Subcutaneous abdominal adipose tissue (tissue), 5 donors: ENCODE measurements at regions not wholly inside any gene's neighbourhood (a gene's known extent, or its start where the extent isn't known, plus 50 kb on each side); places are given as distances from the start of the nearest gene placed in this dataset.

Source experiments
- H3K27ac ChIP-seq: one replicate; pipeline ENCODE4 v1.7.0; 2013; ENCODE audit warnings: low read depth, mild to moderate bottlenecking, inconsistent platforms, low read length, moderate library complexity
- H3K27me3 ChIP-seq, 5 donors: one replicate each; pipeline ENCODE4 v1.7.0; 2013; ENCODE audit warnings: low read length in 5 of 5, inconsistent platforms in 1 of 5; ENCODE audit not compliant: control insufficient read depth in 5 of 5, insufficient read depth in 4 of 5
- H3K36me3 ChIP-seq, 5 donors: one replicate each; pipeline ENCODE4 v1.7.0; 2013; ENCODE audit warnings: low read length in 5 of 5; ENCODE audit not compliant: control insufficient read depth in 5 of 5, insufficient read depth in 5 of 5
- H3K4me1 ChIP-seq, 5 donors: one replicate each; pipeline ENCODE4 v1.7.0; 2013; ENCODE audit warnings: low read length in 5 of 5, mild to moderate bottlenecking in 3 of 5, moderate library complexity in 1 of 5; ENCODE audit not compliant: control insufficient read depth in 5 of 5, insufficient read depth in 5 of 5
- H3K4me3 ChIP-seq, 5 donors: one replicate each; pipeline ENCODE4 v1.7.0; 2013; ENCODE audit warnings: low read length in 5 of 5, low read depth in 1 of 5
- H3K9ac ChIP-seq, 5 donors: one replicate each; pipeline ENCODE4 v1.7.0; 2013; ENCODE audit warnings: low read length in 5 of 5, mild to moderate bottlenecking in 4 of 5, moderate library complexity in 3 of 5
- H3K9me3 ChIP-seq, 5 donors: one replicate each; pipeline ENCODE4 v1.7.0; 2013; ENCODE audit warnings: low read length in 5 of 5; ENCODE audit not compliant: control insufficient read depth in 5 of 5
- donor health status: healthy.
- donor health status: healthy.
- donor health status: healthy.
- donor health status: healthy.
- donor health status: healthy.

DNA sequence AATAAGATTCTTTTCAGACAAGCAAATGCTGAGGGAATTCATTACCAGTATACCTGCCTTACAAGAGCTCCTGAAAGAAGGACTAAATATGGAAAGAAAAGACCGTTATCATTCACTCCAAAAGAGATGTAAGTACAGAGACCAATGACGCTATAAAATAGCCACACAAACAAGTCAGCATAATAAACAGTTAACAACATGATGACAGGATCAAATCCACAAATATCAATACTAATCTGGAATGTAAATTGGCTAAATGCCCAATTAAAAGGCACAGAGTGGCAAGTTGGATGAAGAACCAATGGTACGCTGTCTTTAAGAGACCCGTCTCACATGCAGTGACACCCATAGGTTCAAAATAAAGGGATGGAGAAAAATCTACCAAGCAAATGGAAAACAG lies 349.6 kb upstream of the MPDZ start:
- H3K4me1 ChIP-seq: no peaks in the 10 kb centered on the region
- H3K36me3 ChIP-seq: no peaks in the 10 kb centered on the region
- peaks cover 0 to 6% (median 4%) of the 10 kb centered on the region in 5 donors for H3K9me3 ChIP-seq
- H3K27ac ChIP-seq: no peak overlapping the region
- H3K4me3 ChIP-seq: no peak overlapping the region
- H3K27me3 ChIP-seq: no peaks in the 10 kb centered on the region
- no peak overlapping the region for H3K9ac ChIP-seq

GRCh38 chr9:13628526-13628925 lies 349.0 kb upstream of the MPDZ start:
- Histone ChIP-seq H3K4me3 (no peak overlapping the region), H3K36me3 (no peaks in the 10 kb centered on the region)

GRCh38 chr9:13627502-13627901 lies 348.0 kb upstream of the MPDZ start:
- no peaks in the 10 kb centered on the region for H3K27me3 ChIP-seq
- peaks cover 0 to 6% (median 4%) of the 10 kb centered on the region in 5 donors for H3K9me3 ChIP-seq
- H3K9ac ChIP-seq: no peak overlapping the region

More at GRCh38 chr9:13628526-13628925, 349.0 kb upstream of the MPDZ start:
- Histone ChIP-seq H3K27ac (no peak overlapping the region), H3K4me1 (no peaks in the 10 kb centered on the region), H3K9me3 (peaks cover 0 to 6% (median 4%) of the 10 kb centered on the region in 5 donors), H3K9ac (no peak overlapping the region), H3K27me3 (no peaks in the 10 kb centered on the region)

GRCh38 chr9:13627071-13627470 lies 347.6 kb upstream of the MPDZ start:
- Histone ChIP-seq H3K27me3 (no peaks in the 10 kb centered on the region), H3K27ac (no peak overlapping the region), H3K4me1 (peaks cover 0 to 4% (median 0%) of the 10 kb centered on the region in 5 donors), H3K9me3 (peaks cover 0 to 6% (median 4%) of the 10 kb centered on the region in 5 donors), H3K36me3 (no peaks in the 10 kb centered on the region), H3K4me3 (no peak overlapping the region), H3K9ac (no peak overlapping the region)

More at GRCh38 chr9:13627502-13627901, 348.0 kb upstream of the MPDZ start:
- Histone ChIP-seq H3K4me3 (no peak overlapping the region), H3K4me1 (no peaks in the 10 kb centered on the region), H3K36me3 (no peaks in the 10 kb centered on the region), H3K27ac (no peak overlapping the region)

DNA sequence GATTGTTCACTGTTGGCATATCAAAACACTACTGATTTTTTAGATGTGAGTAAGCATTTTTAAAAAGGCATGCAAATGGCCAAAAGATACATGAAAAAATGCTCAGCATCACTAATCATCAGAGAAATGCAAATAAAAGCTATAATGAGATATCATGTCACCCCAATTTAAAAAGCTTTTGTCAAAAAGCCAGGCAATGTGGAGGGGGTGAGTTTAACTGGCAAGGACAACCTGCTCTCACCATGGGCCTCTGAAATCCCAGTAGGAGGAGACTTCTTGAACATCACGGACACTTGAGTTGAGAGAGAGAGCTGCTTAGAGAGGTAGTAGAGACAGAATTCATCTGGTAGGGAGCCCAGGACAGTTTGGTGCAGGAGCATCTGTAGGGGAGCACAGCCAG lies 347.1 kb upstream of the MPDZ start:
- H3K27ac ChIP-seq: no peak overlapping the region
- H3K4me3 ChIP-seq: no peak overlapping the region
- peaks cover 0 to 8% (median 0%) of the 10 kb centered on the region in 5 donors for H3K4me1 ChIP-seq
- H3K9me3 ChIP-seq: peaks cover 0 to 6% (median 4%) of the 10 kb centered on the region in 5 donors
- H3K36me3 ChIP-seq: no peaks in the 10 kb centered on the region
- no peak overlapping the region for H3K9ac ChIP-seq
- no peaks in the 10 kb centered on the region for H3K27me3 ChIP-seq

DNA sequence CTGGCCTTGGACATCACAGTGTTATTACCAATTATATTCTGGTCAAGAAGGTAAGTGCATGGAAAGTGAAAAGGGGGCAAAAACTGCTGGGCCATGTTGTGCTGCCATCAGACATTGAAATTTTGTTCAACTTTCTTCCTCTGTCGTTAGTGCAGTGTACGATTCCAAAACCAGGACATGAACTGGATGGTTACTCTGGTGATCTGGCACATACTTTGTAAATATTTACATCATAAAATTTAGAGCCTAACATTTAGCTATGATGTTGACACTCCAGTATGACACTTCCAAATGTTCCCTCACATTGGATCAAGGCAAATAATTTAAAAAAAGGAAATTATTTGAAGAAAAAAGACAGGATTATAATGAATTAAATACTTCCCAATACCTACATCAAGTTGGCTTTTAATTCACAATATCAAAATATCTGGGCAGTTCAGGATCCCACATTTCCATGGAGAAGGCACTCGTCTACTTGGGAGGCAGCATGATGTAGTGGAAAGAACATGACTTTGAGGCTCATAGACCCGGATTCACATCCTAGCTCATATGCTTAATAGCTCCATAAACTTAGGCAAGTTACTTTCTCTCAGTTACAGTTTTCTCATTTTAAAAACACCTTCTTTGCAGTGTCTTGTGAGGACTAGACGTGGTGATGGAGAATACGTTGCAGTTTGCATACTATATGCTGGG lies 342.5 kb upstream of the MPDZ start:
- Histone ChIP-seq H3K9me3 (no peaks in the 10 kb centered on the region), H3K36me3 (no peaks in the 10 kb centered on the region), H3K27me3 (no peaks in the 10 kb centered on the region), H3K4me1 (peaks cover 0 to 10% (median 0%) of the 10 kb centered on the region in 5 donors), H3K27ac (no peak overlapping the region), H3K9ac (no peak overlapping the region), H3K4me3 (no peak overlapping the region)

GRCh38 chr9:13616491-13617035 lies 337.1 kb upstream of the MPDZ start:
- Histone ChIP-seq H3K9ac (no peak overlapping the region), H3K36me3 (no peaks in the 10 kb centered on the region), H3K27me3 (no peaks in the 10 kb centered on the region), H3K4me3 (no peak overlapping the region), H3K4me1 (peaks cover 0 to 13% (median 3%) of the 10 kb centered on the region in 5 donors), H3K27ac (no peak overlapping the region), H3K9me3 (no peaks in the 10 kb centered on the region)

DNA sequence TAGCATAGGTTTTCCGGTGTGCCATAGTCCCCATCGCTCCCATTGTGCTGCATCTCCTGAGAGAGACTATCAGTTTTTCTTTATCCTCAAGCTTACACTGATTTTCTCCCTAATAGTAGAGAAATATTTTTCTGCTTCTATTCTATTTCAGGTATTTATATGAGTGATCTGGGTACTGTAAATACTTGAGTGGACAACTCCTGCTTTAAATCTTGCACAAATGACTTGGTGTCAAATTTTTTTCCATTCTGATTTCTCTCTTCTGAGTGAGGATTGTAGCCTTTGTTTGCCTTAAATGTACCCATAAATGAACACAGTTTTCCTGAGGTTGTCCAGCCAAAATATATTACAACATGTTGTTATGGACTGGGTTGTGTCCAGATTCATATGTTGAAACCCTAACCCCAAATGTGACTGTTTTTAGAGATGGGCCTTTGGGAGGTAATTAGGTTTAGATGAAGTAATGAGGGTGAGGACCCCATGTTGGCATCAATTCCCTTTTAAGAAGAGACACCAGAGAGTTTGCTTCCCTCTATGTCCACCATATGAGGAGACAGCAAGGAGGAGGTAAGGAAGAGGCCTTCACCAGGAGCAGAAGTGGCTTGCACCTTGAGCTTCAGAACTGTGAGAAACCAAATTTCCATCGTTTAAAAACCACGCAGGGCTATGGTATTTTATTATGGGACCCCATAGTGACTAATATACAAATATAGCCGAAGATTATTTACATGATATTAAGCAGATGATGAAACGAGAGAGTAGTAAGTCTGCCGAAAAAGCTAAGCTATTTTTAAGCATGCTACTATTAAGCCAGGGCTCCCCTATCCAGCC lies 336.4 kb upstream of the MPDZ start:
- no peaks in the 10 kb centered on the region for H3K36me3 ChIP-seq
- no peak overlapping the region for H3K9ac ChIP-seq
- no peaks in the 10 kb centered on the region for H3K27me3 ChIP-seq
- peaks cover 0 to 12% (median 3%) of the 10 kb centered on the region in 5 donors for H3K4me1 ChIP-seq
- H3K27ac ChIP-seq: no peak overlapping the region
- no peaks in the 10 kb centered on the region for H3K9me3 ChIP-seq
- no peak overlapping the region for H3K4me3 ChIP-seq

- Histone ChIP-seq H3K27me3 (no peaks in the 10 kb centered on the region), H3K9me3 (no peaks in the 10 kb centered on the region), H3K9ac (no peak overlapping the region), H3K27ac (no peak overlapping the region), H3K4me3 (no peak overlapping the region), H3K36me3 (no peaks in the 10 kb centered on the region), H3K4me1 (peaks cover 0 to 12% (median 3%) of the 10 kb centered on the region in 5 donors)
Observed at GRCh38 chr9:13614060-13614459, 334.6 kb upstream of the MPDZ start.

GRCh38 chr9:13613296-13613695 lies 333.8 kb upstream of the MPDZ start:
- no peak overlapping the region for H3K9ac ChIP-seq
- H3K4me3 ChIP-seq: no peak overlapping the region
- no peaks in the 10 kb centered on the region for H3K27me3 ChIP-seq
- no peaks in the 10 kb centered on the region for H3K36me3 ChIP-seq
- H3K4me1 ChIP-seq: peaks cover 0 to 15% (median 9%) of the 10 kb centered on the region in 5 donors
- H3K9me3 ChIP-seq: no peaks in the 10 kb centered on the region
- no peak overlapping the region for H3K27ac ChIP-seq
